Upper lobe of left lung (tissue), 6 donors: ENCODE measurements at regions not wholly inside any gene's neighbourhood (a gene's known extent, or its start where the extent isn't known, plus 50 kb on each side); places are given as distances from the start of the nearest gene placed in this dataset.

Experiments used
- ATAC-seq, 2 donors: fragments of 200-7000 bp; cut with Tn5 transposase; one replicate each; pipeline ENCODE4 v1.9.1; 2022; ENCODE audit warnings: mild to moderate bottlenecking in 2 of 2, moderate library complexity in 2 of 2; ENCODE audit not compliant: low FRiP score in 2 of 2
- DNase-seq, 2 donors: peaks; one replicate each; pipeline ENCODE4 v3.0.0-alpha.2; 2019 to 2020
- H3K27ac ChIP-seq, 4 donors: fragments of 200-600 bp; sonication (generic); one replicate each; pipeline ENCODE4 v1.5.1; 2016 to 2019
- H3K27me3 ChIP-seq, 4 donors: fragments of 200-600 bp; sonication (generic); one replicate each; pipeline ENCODE4 v1.5.1; 2017 to 2019
- H3K36me3 ChIP-seq, 4 donors: fragments of 200-600 bp; sonication (generic); one replicate each; pipeline ENCODE4 v1.5.1; 2016 to 2019
- H3K4me1 ChIP-seq, 4 donors: fragments of 200-600 bp; sonication (generic); one replicate each; pipeline ENCODE4 v1.5.1; 2018 to 2019
- H3K4me3 ChIP-seq, 4 donors: fragments of 200-600 bp; sonication (generic); one replicate each; pipeline ENCODE4 v1.5.1; 2017 to 2019; ENCODE audit warnings: mild to moderate bottlenecking in 2 of 4, moderate library complexity in 1 of 4
- H3K9me3 ChIP-seq, 4 donors: fragments of 200-600 bp; sonication (generic); one replicate each; pipeline ENCODE4 v1.5.1; 2018 to 2019
- CTCF ChIP-seq, 6 experiments: fragments of 450-650 bp in 4 of 6; fragments of 200-600 bp in 2 of 6; sonication (generic) in 2 of 6; IDR thresholded peaks; one replicate each; pipeline ENCODE4 v1.5.1; 2016 to 2019; ENCODE audit warnings: antibody characterized with exemption in 6 of 6
- EP300 ChIP-seq, 4 donors: sonication (generic); formaldehyde crosslinking; IDR thresholded peaks; one replicate each; pipeline ENCODE4 v1.5.1; 2017; ENCODE audit warnings: antibody characterized with exemption in 4 of 4, control low read depth in 2 of 4
- POLR2A ChIP-seq, 4 donors: fragments of 450-650 bp; IDR thresholded peaks; one replicate each; pipeline ENCODE4 v1.5.1; 2016 to 2017; ENCODE audit warnings: antibody characterized with exemption in 4 of 4, mild to moderate bottlenecking in 2 of 4
- POLR2AphosphoS5 ChIP-seq, 2 donors: sonication (generic); formaldehyde crosslinking; IDR thresholded peaks; one replicate each; pipeline ENCODE4 v1.5.1; 2017; ENCODE audit warnings: antibody characterized with exemption in 2 of 2
- WGBS, 2 donors: methylation state at CpG; one replicate each; pipeline ENCODE4 v1.1.5; 2017 to 2018; 5-methylcytosine and 5-hydroxymethylcytosine counted together
- donor health status: DM: no; HTN: no; CAD: no; lungs with moderate emphysema.
- donor health status: DM: no; HTN: yes; CAD: no; lungs with severe emphysema.

- Histone ChIP-seq H3K9me3 (peaks cover 0 to 7% (median 0%) of the 10 kb centered on the region in 4 donors), H3K27ac (no peak overlapping the region), H3K4me1 (no peaks in the 10 kb centered on the region), H3K4me3 (no peak overlapping the region), H3K36me3 (no peaks in the 10 kb centered on the region), H3K27me3 (no peaks in the 10 kb centered on the region)
- DNase-seq = no peak
- no peak for TF ChIP-seq POLR2A (IDR thresholded peaks at IDR 0.05)
- TF ChIP-seq EP300 (IDR thresholded peaks at IDR 0.05) = no peak
- TF ChIP-seq POLR2AphosphoS5 (IDR thresholded peaks at IDR 0.05) = no peak
- TF ChIP-seq CTCF (IDR thresholded peaks at IDR 0.05) = no peak
- WGBS, 2 donors = 88 to 91% methylated on average over 3 of the region's 3 CpGs
- no peak for ATAC-seq
Observed at GRCh38 chr19:27881213-27881612, 1331.7 kb downstream of the UQCRFS1 start.

GRCh38 chr19:27876976-27877512 is 1335.9 kb downstream of the UQCRFS1 start:
- Histone ChIP-seq H3K36me3 (no peaks in the 10 kb centered on the region), H3K27me3 (no peaks in the 10 kb centered on the region), H3K27ac (no peak overlapping the region), H3K4me3 (no peak overlapping the region), H3K9me3 (peaks cover 0 to 7% (median 0%) of the 10 kb centered on the region in 4 donors), H3K4me1 (no peaks in the 10 kb centered on the region)
- ATAC-seq = no peak
- WGBS, 2 donors = 73 to 74% methylated on average over 6 of the region's 6 CpGs
- TF ChIP-seq EP300 (IDR thresholded peaks at IDR 0.05) (no peak), POLR2AphosphoS5 (IDR thresholded peaks at IDR 0.05) (no peak), CTCF (IDR thresholded peaks at IDR 0.05) (no peak), POLR2A (IDR thresholded peaks at IDR 0.05) (no peak)
- DNase-seq = no peak

GRCh38 chr19:27876489-27876888 is 1336.5 kb downstream of the UQCRFS1 start:
- Histone ChIP-seq H3K36me3 (no peaks in the 10 kb centered on the region), H3K4me1 (no peaks in the 10 kb centered on the region), H3K9me3 (peaks cover 0 to 7% (median 0%) of the 10 kb centered on the region in 4 donors), H3K27me3 (no peaks in the 10 kb centered on the region), H3K4me3 (no peak overlapping the region), H3K27ac (no peak overlapping the region)
- no peak for ATAC-seq
- TF ChIP-seq POLR2A (IDR thresholded peaks at IDR 0.05) (no peak), POLR2AphosphoS5 (IDR thresholded peaks at IDR 0.05) (no peak), CTCF (IDR thresholded peaks at IDR 0.05) (no peak), EP300 (IDR thresholded peaks at IDR 0.05) (no peak)
- DNase-seq = no peak
- 62 to 76% methylated on average over 3 of the region's 3 CpGs for WGBS, 2 donors

- WGBS, 2 donors = 78 to 81% methylated on average over 4 of the region's 4 CpGs
- Histone ChIP-seq H3K36me3 (no peaks in the 10 kb centered on the region), H3K4me3 (no peak overlapping the region)
Observed at GRCh38 chr19:27872370-27872769, 1340.6 kb downstream of the UQCRFS1 start.

More at GRCh38 chr19:27872370-27872769, 1340.6 kb downstream of the UQCRFS1 start:
- no peak overlapping the region for H3K27ac ChIP-seq
- no peaks in the 10 kb centered on the region for H3K27me3 ChIP-seq
- H3K9me3 ChIP-seq = peaks cover 0 to 7% (median 0%) of the 10 kb centered on the region in 4 donors
- ATAC-seq (no peak), DNase-seq (no peak)
- no peaks in the 10 kb centered on the region for H3K4me1 ChIP-seq
- TF ChIP-seq CTCF (IDR thresholded peaks at IDR 0.05) = no peak
- no peak for TF ChIP-seq POLR2A (IDR thresholded peaks at IDR 0.05)
- TF ChIP-seq EP300 (IDR thresholded peaks at IDR 0.05) = no peak
- TF ChIP-seq POLR2AphosphoS5 (IDR thresholded peaks at IDR 0.05) = no peak
